ENCODE measurements at regions not wholly inside any gene's neighbourhood (a gene's known extent, or its start where the extent isn't known, plus 50 kb on each side); places are given as distances from the start of the nearest gene placed in this dataset.

DNA sequence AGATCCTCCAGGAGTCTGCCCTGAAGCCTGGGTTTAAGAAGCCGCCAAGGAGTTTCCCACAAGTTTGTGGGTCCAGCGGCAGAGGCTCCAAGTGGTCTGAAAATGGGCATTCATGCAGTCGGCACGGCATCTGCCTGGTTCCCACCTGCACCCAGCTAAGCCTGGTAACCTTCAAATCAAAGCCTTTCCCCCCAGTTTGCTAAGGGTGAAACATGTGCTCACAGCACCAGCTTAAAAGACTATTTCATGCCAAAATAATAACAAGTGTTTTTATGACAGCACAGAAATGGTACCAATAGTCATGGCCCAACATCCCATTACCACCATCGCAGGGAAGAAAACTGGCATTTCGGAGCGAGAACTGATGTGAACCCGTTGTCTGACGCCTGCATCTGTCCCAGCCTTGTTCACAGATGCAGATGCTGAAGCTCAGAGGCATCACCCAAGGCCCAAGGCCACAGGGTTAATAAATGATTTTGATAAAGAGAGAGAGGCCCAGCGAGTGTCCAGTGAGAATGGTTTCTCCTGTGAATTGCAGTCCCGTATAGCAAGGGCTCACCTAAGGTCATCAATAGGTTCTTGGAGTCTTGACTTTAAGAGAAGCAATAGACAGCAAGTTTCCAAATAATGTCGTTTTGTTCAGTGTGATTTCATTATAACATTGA lies 188.0 kb upstream of the TPM1 start:
- Histone ChIP-seq H2AFZ (no peak overlapping the region), H3K79me2 (no peaks in the 10 kb centered on the region), H3K27ac (no peak overlapping the region), H3K9me2 (replicated peaks; ENCODE audit: insufficient read depth) (no peaks in the 10 kb centered on the region), H3K4me3 (no peak overlapping the region), H3K4me1 (ENCODE audit: insufficient read depth) (peaks cover 18% of the 10 kb centered on the region), H3K4me2 (no peak overlapping the region), H4K20me1 (ENCODE audit: insufficient read depth, poor library complexity, severe bottlenecking) (no peaks in the 10 kb centered on the region), H3K27me3 (no peaks in the 10 kb centered on the region), H3K36me3 (replicated peaks; ENCODE audit: insufficient read depth, low read depth) (no peaks in the 10 kb centered on the region), H3K9me3 (ENCODE audit: low read depth) (no peaks in the 10 kb centered on the region)
- 94% methylated on average over 12 of the region's 12 CpGs for WGBS (ENCODE audit: low lambda C conversion rate, missing lambda C conversion rate)
- no peak for DNase-seq (ENCODE audit: low spot score)
- TF ChIP-seq, protein P1, sequence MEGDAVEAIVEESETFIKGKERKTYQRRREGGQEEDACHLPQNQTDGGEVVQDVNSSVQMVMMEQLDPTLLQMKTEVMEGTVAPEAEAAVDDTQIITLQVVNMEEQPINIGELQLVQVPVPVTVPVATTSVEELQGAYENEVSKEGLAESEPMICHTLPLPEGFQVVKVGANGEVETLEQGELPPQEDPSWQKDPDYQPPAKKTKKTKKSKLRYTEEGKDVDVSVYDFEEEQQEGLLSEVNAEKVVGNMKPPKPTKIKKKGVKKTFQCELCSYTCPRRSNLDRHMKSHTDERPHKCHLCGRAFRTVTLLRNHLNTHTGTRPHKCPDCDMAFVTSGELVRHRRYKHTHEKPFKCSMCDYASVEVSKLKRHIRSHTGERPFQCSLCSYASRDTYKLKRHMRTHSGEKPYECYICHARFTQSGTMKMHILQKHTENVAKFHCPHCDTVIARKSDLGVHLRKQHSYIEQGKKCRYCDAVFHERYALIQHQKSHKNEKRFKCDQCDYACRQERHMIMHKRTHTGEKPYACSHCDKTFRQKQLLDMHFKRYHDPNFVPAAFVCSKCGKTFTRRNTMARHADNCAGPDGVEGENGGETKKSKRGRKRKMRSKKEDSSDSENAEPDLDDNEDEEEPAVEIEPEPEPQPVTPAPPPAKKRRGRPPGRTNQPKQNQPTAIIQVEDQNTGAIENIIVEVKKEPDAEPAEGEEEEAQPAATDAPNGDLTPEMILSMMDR (IDR thresholded peaks at IDR 0.05; ENCODE audit: poor library complexity), result no peak
- TF ChIP-seq EZH2 (IDR thresholded peaks at IDR 0.05; ENCODE audit: borderline replicate concordance), result no peak
- TF ChIP-seq EZH2phosphoT487 (IDR thresholded peaks at IDR 0.05; ENCODE audit: low read depth, severe bottlenecking, unreplicated experiment), result no peak

DNA sequence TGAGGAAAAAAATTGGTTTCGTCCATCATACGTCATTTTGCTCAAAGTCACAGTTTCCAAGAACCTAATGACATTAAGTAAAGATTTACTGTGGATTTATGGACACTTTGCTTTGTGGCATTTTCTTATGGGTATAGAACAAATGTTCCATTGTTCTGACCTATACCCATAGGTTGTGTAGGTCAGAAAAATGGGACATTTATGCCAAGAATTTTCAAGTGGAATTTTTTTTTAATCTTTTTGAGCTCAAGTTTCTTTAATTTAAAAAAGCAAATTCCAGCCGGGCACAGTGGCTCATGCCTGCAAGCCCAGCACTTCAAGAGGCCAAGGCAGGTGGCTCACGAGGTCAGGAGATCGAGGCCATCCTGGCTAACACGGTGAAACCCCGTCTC lies 187.5 kb upstream of the TPM1 start:
- H3K79me2 ChIP-seq, result no peaks in the 10 kb centered on the region
- DNase-seq (ENCODE audit: low spot score), result no peak
- H3K27me3 ChIP-seq, result no peaks in the 10 kb centered on the region
- H3K4me3 ChIP-seq, result no peak overlapping the region
- no peak overlapping the region for H2AFZ ChIP-seq
- H3K9me2 ChIP-seq (replicated peaks; ENCODE audit: insufficient read depth), result no peaks in the 10 kb centered on the region
- no peaks in the 10 kb centered on the region for H4K20me1 ChIP-seq (ENCODE audit: insufficient read depth, poor library complexity, severe bottlenecking)
- no peaks in the 10 kb centered on the region for H3K36me3 ChIP-seq (replicated peaks; ENCODE audit: insufficient read depth, low read depth)
- H3K27ac ChIP-seq, result no peak overlapping the region
- peaks cover 14% of the 10 kb centered on the region for H3K4me1 ChIP-seq (ENCODE audit: insufficient read depth)
- TF ChIP-seq EZH2phosphoT487 (IDR thresholded peaks at IDR 0.05; ENCODE audit: low read depth, severe bottlenecking, unreplicated experiment), result no peak
- TF ChIP-seq, protein P1 (IDR thresholded peaks at IDR 0.05; ENCODE audit: poor library complexity), result no peak
- TF ChIP-seq EZH2 (IDR thresholded peaks at IDR 0.05; ENCODE audit: borderline replicate concordance), result no peak
- H3K9me3 ChIP-seq (ENCODE audit: low read depth), result no peaks in the 10 kb centered on the region
- WGBS (ENCODE audit: low lambda C conversion rate, missing lambda C conversion rate), result 95% methylated on average over 7 of the region's 7 CpGs
- H3K4me2 ChIP-seq, result no peak overlapping the region

DNA sequence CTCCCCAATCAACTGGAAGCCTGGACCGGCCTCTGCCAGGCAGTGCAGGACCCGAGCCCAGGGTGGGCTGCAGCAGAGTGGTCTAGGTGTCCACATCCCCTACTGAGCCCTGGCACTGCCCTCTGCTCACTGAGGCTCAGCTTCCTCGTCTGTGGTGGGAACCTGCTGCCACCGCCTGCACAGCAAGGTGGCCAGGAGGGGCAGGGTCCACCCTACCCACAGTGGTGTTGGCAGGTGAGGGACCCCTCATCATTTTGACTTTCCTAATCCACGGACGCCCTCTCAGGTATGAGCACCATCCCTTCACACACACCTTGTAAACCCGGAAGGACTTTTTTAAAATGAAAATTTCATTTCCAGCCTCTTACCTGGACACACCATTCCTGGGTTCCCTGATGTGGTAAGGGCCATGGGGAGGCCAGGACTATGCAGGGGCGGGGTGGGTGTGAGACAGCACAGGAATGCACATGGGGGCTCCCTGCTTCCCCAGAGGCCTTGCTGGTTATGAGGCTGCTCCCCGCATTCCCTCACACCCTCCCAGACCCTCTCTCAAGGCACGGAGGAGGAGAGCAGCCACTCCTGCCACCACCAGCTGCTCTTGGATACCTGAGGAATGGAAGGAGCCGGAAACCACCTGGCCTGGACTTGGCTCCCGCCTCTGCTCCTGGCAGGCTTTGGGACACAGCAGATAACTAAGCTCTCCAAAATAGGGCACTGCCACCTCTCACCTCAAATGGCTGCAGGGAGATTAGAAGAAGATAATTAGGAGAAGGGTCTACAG lies 185.9 kb upstream of the TPM1 start:
- Histone ChIP-seq H3K4me1 (ENCODE audit: insufficient read depth) (no peaks in the 10 kb centered on the region), H3K9me3 (ENCODE audit: low read depth) (no peaks in the 10 kb centered on the region), H3K9me2 (replicated peaks; ENCODE audit: insufficient read depth) (no peaks in the 10 kb centered on the region), H3K27ac (no peak overlapping the region), H3K4me2 (no peak overlapping the region), H3K79me2 (no peaks in the 10 kb centered on the region), H3K27me3 (no peaks in the 10 kb centered on the region), H2AFZ (no peak overlapping the region), H4K20me1 (ENCODE audit: insufficient read depth, poor library complexity, severe bottlenecking) (no peaks in the 10 kb centered on the region), H3K4me3 (no peak overlapping the region), H3K36me3 (replicated peaks; ENCODE audit: insufficient read depth, low read depth) (no peaks in the 10 kb centered on the region)
- DNase-seq (ENCODE audit: low spot score), result no peak
- TF ChIP-seq EZH2 (IDR thresholded peaks at IDR 0.05; ENCODE audit: borderline replicate concordance) (no peak), EZH2phosphoT487 (IDR thresholded peaks at IDR 0.05; ENCODE audit: low read depth, severe bottlenecking, unreplicated experiment) (no peak)
- TF ChIP-seq, protein P1 (IDR thresholded peaks at IDR 0.05; ENCODE audit: poor library complexity), result no peak
- WGBS (ENCODE audit: low lambda C conversion rate, missing lambda C conversion rate), result 88% methylated on average over 9 of the region's 12 CpGs
